ENCODE measurements at regions not wholly inside any gene's neighbourhood (a gene's known extent, or its start where the extent isn't known, plus 50 kb on each side); places are given as distances from the start of the nearest gene placed in this dataset.

GRCh38 chr6:67880939-67881705 lies 754.0 kb upstream of the ADGRB3 start (continued):
- TF ChIP-seq ZBTB40 (IDR thresholded peaks at IDR 0.05) = no peak
- 0 out of 2 replicates have a peak, but pooled peaks have one; percentile 34 for TF ChIP-seq ZBTB40 (CRISPR knock-in tag; IDR thresholded peaks at IDR 0.05)
- no peak for TF ChIP-seq RBM14 (IDR thresholded peaks at IDR 0.05; ENCODE audit: borderline replicate concordance, insufficient read depth, low read depth, low read length)
- no peak for TF ChIP-seq TCF7L2 (IDR thresholded peaks at IDR 0.05; ENCODE audit: low read depth, low read length)
- TF ChIP-seq ZNF280A (IDR thresholded peaks at IDR 0.05; ENCODE audit: low read depth, partially characterized antibody) = no peak
- no peak for TF ChIP-seq NRF1 (conservative IDR thresholded peaks at IDR 0.05 in 1 of 2, IDR thresholded peaks at IDR 0.05 in 1 of 2)
- TF ChIP-seq ZNF395 (CRISPR knock-in tag; IDR thresholded peaks at IDR 0.05) = no peak
- 0 out of 2 replicates have a peak, but pooled peaks have one; percentile 39 for TF ChIP-seq ZNF280B (CRISPR knock-in tag; IDR thresholded peaks at IDR 0.05)
- TF ChIP-seq ZNF436 (CRISPR knock-in tag; IDR thresholded peaks at IDR 0.05) = peak; percentile 39; the same call in 1 of the 2 replicates
- TF ChIP-seq ZNF184 (CRISPR knock-in tag; IDR thresholded peaks at IDR 0.05) = no peak
- TF ChIP-seq GABPA (tag; conservative IDR thresholded peaks at IDR 0.05; ENCODE audit: low read depth) = no peak; the same call in 1 of the 2 replicates
- TF ChIP-seq NFXL1 (CRISPR knock-in tag; IDR thresholded peaks at IDR 0.05) = no peak

All from K562 (cell line).